HG02610 (cell line): ENCODE measurements at regions not wholly inside any gene's neighbourhood (a gene's known extent, or its start where the extent isn't known, plus 50 kb on each side); places are given as distances from the start of the nearest gene placed in this dataset.
"Not testable (repeated sequence)": the region's sequence is repeated elsewhere in the genome, so short reads cannot be mapped to it uniquely, and the experiment has no call there.

Experiments
- ATAC-seq: cut with Tn5 transposase; IDR thresholded peaks from one replicate; pipeline ENCODE4 v1.9.1; 2021; ENCODE audit warnings: mild to moderate bottlenecking, moderate library complexity; ENCODE audit not compliant: unreplicated experiment

GRCh38 chr10:28188526-28188925 lies 114.3 kb downstream of the MPP7 start:
- no peak for ATAC-seq

GRCh38 chr10:28186887-28187578 lies 115.8 kb downstream of the MPP7 start:
- ATAC-seq, result no peak

GRCh38 chr10:28186461-28186860 lies 116.4 kb downstream of the MPP7 start:
- no peak for ATAC-seq

DNA sequence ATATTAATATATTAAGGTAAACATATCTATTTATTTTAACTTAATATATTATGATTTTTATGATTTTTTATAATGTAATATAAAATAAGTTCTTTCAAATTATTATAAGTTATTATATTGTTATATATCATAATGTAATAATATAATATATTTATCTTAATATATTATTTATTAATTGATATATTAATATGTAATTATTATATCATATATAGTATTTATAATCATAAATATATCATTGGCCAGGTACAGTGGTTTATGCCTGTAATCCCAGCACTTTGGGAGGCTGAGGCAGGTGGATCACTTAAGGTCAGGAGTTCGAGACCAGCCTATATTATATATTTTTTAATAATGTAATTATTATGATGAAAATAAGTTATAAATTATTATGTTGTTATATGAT lies 118.1 kb downstream of the MPP7 start:
- no peak for ATAC-seq

- no peak for ATAC-seq
Observed at GRCh38 chr10:28181478-28182096, 121.3 kb downstream of the MPP7 start.

- ATAC-seq, result no peak
Observed at GRCh38 chr10:28180654-28181053, 122.2 kb downstream of the MPP7 start.

GRCh38 chr10:28179743-28180099 lies 123.1 kb downstream of the MPP7 start:
- no peak for ATAC-seq

- peak; percentile 59 for ATAC-seq
Observed at GRCh38 chr10:28179006-28179742, 123.7 kb downstream of the MPP7 start.

GRCh38 chr10:28177944-28178637 lies 124.8 kb downstream of the MPP7 start:
- peak; percentile 66 for ATAC-seq

DNA sequence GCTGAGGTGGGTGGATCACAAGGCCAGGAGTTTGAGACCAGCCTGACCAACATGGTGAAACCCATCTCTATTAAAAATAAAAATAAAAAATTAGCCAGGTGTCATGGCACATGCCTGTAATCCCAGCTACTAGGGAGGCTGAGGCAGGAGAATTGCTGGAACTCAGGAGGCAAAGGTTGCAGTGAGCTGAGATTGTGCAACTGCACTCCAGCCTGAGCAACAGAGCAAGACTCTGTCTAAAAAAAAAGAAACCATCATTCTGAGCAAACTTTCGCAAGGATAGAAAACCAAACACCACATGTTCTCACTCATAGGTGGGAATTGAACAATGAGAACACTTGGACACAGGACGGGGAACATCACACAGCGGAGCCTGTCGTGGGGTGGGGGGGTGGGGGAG lies 126.4 kb downstream of the MPP7 start:
- not testable (repeated sequence) for ATAC-seq

- no peak for ATAC-seq
Observed at GRCh38 chr10:28172223-28172610, 130.6 kb downstream of the MPP7 start.

GRCh38 chr10:28171468-28172222 lies 131.2 kb downstream of the MPP7 start:
- no peak for ATAC-seq

DNA sequence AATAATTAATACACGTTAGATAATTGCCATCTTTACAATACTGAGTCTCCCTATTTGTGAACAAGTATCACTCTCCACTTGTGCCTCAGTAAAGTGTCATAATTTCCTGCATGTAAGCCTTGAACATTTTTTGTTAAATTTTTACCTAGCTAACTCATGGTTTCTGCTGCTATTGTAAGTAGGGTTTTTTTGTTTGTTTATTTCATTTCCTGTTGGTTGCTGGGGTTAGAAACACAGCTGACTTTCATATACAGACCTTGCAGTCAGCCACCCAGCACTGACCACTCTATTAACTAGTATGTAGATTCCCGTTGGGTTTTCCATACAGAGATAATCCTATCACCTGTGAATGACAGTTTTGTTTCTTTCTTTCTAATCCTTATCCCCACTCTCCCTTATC lies 133.3 kb downstream of the MPP7 start:
- ATAC-seq, result no peak

DNA sequence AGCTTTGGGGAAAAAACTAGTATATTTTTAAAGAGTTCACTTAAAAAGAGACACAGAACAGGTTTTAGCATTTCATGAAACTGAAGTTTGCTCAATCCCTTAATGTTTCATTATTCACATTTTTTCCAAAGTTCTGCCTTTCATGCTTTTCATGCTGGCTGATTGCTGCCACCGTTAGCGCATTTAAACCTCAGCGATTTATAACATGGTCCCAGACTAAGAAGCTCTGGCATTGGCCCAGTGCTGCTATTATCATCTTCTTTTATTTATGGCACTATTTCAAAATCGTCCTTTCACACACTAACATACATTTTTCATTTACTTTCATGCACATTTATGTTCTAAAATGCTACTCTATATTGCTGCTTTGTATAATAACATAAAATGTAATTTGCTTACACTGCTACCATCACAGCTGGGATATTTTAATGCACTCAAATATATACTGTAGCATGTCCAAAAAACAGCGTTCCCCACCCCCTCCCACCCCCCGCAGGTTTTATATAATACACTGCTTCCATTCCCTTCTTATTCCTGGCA lies 141.9 kb downstream of the MPP7 start:
- ATAC-seq, result no peak

- no peak for ATAC-seq
Observed at GRCh38 chr10:28157379-28157778, 145.5 kb downstream of the MPP7 start.

- no peak for ATAC-seq
Observed at GRCh38 chr10:28155726-28156125, 147.1 kb downstream of the MPP7 start.

DNA sequence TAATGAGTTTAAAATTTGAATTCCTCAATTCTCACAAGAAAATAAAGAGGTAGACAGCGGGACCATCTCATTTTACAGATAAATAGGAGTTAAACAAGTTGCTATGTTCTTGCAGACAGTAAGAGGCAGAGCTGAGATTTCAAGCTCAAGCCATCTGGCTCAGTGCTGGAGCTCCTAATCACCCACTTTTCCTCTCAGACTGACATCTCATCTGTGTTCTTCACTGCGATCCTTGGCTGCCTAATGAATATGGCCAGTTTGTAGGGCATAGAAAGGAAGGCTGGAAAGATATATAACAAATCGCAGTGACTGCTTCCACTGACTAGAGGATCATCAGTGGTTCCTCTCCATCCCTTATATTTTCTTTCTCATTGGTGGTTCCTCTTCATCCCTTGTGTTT lies 151.2 kb downstream of the MPP7 start:
- ATAC-seq, result no peak

DNA sequence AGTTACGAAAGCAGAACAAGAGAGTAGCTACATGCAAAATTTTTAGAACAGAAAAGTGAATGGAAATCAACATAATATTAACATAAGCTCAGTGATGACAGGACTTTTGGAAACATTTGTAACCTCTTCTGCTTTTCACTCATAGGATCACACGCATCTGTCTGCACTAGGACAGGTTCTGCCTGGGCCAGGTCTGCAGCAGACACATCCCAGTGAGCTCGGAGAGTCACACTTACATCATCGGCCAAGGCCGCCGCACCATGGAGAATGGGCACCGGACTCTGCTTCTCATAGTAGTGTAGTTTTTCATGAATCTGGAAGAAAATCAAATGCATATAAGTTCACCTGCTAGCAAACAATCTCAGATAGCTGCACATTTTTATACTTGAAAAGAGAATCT lies 150.9 kb upstream of the ODAD2 start:
- no peak for ATAC-seq

DNA sequence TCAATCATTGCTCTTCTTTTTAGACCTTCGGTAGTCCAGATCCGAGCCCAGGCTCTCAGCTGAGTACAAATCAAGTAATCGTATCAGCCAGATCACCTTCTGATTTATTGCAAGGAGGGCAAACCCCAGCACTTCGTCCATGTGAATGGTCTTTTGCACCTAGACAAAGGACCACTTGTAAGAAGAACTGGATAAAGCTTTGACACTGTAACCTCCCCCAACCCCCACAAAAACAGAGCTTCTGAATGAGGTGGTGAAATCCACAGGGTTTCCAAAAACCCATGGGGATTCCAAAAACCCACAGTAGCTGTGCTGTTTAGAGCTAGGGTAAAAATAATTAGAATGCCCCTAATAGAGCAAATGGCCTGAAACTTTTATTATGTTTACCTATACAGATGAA lies 148.8 kb upstream of the ODAD2 start:
- ATAC-seq, result no peak

DNA sequence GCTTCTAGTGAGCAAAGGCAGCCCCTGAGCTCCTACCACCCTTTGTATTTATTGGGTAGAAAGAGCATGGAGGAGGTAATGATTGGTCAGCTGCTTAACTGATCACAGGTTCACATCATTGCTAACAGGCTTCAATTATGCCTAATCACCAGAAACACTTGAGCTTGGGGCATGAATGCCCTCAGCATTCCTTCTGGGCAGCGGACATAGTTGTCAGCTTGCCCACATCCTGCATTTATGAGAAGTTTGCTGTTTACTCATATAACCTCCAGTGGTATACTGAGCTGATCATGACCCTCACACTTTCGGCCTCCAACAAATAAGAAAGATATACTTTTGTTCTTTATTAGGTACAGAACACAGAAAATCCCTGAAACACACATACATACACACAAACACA lies 140.3 kb upstream of the ODAD2 start:
- ATAC-seq, result no peak
